CD4-positive, alpha-beta T cell treated with Interleukin-15 for 1 hour (primary cell): ENCODE measurements at regions not wholly inside any gene's neighbourhood (a gene's known extent, or its start where the extent isn't known, plus 50 kb on each side); places are given as distances from the start of the nearest gene placed in this dataset.
"Not testable (repeated sequence)": the region's sequence is repeated elsewhere in the genome, so short reads cannot be mapped to it uniquely, and the experiment has no call there.

Experiments
- DNase-seq: peaks from one replicate; pipeline ENCODE4 v3.0.0-alpha.2; 2020

- DNase-seq: not testable (repeated sequence)
Observed at GRCh38 chr21:18096413-18096812, 148.2 kb upstream of the CHODL start.

- DNase-seq: no peak
Observed at GRCh38 chr21:18089786-18090185, 154.8 kb upstream of the CHODL start.

- no peak for DNase-seq
Observed at GRCh38 chr21:18070392-18070791, 174.2 kb upstream of the CHODL start.

- no peak for DNase-seq
Observed at GRCh38 chr21:18069875-18070274, 174.8 kb upstream of the CHODL start.

GRCh38 chr21:18060402-18060801, 184.2 kb upstream of the CHODL start:
- no peak for DNase-seq

- no peak for DNase-seq
Observed at GRCh38 chr21:18058731-18059398, 185.8 kb upstream of the CHODL start.

- DNase-seq: no peak
Observed at GRCh38 chr21:18053151-18053550, 191.5 kb upstream of the CHODL start.

GRCh38 chr21:18049461-18049860, 195.2 kb upstream of the CHODL start:
- DNase-seq: no peak

- no peak for DNase-seq
Observed at GRCh38 chr21:18041012-18041411, 203.6 kb upstream of the CHODL start.

GRCh38 chr21:18030248-18030647, 211.1 kb upstream of the C21orf91 start:
- DNase-seq: no peak

GRCh38 chr21:18026359-18026758, 207.2 kb upstream of the C21orf91 start:
- no peak for DNase-seq

GRCh38 chr21:18023711-18024110, 204.6 kb upstream of the C21orf91 start:
- DNase-seq: no peak

GRCh38 chr21:18023157-18023556, 204.0 kb upstream of the C21orf91 start:
- DNase-seq: no peak

- DNase-seq: no peak
Observed at GRCh38 chr21:18007121-18007520, 188.0 kb upstream of the C21orf91 start.

- no peak for DNase-seq
Observed at GRCh38 chr21:18006691-18007090, 187.5 kb upstream of the C21orf91 start.

- no peak for DNase-seq
Observed at GRCh38 chr21:18002393-18002792, 183.2 kb upstream of the C21orf91 start.

- DNase-seq: no peak
Observed at GRCh38 chr21:18000981-18001686, 182.0 kb upstream of the C21orf91 start.

GRCh38 chr21:17998599-17998998, 179.4 kb upstream of the C21orf91 start:
- DNase-seq: not testable (repeated sequence)

- DNase-seq: no peak
Observed at GRCh38 chr21:17989780-17990179, 170.6 kb upstream of the C21orf91 start.

- no peak for DNase-seq
Observed at GRCh38 chr21:17988102-17988437, 168.9 kb upstream of the C21orf91 start.

- DNase-seq: no peak
Observed at GRCh38 chr21:17987382-17988101, 168.4 kb upstream of the C21orf91 start.

- no peak for DNase-seq
Observed at GRCh38 chr21:17981060-17981740, 162.0 kb upstream of the C21orf91 start.

- no peak for DNase-seq
Observed at GRCh38 chr21:17979763-17980162, 160.6 kb upstream of the C21orf91 start.

- no peak for DNase-seq
Observed at GRCh38 chr21:17978895-17979294, 159.7 kb upstream of the C21orf91 start.
